Sigmoid colon (tissue), 3 donors: ENCODE measurements at regions not wholly inside any gene's neighbourhood (a gene's known extent, or its start where the extent isn't known, plus 50 kb on each side); places are given as distances from the start of the nearest gene placed in this dataset.

Experiments used
- POLR2A ChIP-seq, 2 donors: fragments of 450-650 bp; IDR thresholded peaks; one replicate each; pipeline ENCODE4 v1.6.1; 2016; ENCODE audit warnings: antibody characterized with exemption in 2 of 2, mild to moderate bottlenecking in 2 of 2, moderate library complexity in 2 of 2
- TF ChIP-seq, protein P1 (sequence below), 4 experiments: fragments of 450-650 bp in 3 of 4; fragments of 200-600 bp in 1 of 4; IDR thresholded peaks; one replicate each; pipeline ENCODE4 v1.5.1; 2016 to 2019; ENCODE audit warnings: antibody characterized with exemption in 4 of 4, mild to moderate bottlenecking in 3 of 4, moderate library complexity in 2 of 4

DNA sequence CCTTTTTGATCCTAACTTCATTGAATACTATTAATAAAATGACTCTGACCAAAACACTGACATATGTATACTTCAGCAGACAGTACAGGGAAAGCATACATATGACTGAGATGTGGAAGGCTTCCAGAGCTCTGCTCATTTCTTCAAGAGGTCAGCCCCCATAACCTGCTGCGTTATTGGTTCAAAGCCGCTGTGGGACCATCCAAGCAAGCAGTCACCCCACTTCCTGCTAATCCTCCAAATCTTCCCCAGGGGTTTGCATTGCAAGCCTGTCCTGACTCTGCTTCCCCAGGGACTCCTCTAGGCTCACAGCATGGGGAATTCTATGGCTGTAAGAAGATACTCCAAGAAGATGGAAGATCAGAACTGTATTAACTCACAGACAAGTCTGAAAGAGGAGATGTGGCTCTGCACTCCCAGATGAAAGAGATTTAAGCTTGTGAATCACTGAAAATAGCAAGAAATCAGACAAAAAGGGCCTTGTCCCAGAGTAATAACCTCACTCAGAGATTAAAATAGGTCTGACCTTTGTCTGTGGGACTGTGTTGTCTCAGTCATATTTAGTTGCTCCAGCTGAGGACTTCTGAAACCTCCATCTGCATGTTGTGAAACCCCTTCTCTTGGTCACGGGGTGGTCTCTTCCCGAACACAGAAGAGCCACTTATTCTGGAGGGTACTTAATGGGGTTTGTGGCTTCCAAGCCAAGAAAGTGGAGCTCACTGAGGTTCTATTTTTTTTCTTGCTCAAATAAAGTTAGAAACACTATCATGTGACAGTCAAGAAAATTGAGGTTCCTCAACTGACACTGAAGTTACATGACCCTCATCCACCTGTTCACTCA, 101.5 kb upstream of the MARCKS start:
- TF ChIP-seq POLR2A (IDR thresholded peaks at IDR 0.05): no peak
- TF ChIP-seq, protein P1, sequence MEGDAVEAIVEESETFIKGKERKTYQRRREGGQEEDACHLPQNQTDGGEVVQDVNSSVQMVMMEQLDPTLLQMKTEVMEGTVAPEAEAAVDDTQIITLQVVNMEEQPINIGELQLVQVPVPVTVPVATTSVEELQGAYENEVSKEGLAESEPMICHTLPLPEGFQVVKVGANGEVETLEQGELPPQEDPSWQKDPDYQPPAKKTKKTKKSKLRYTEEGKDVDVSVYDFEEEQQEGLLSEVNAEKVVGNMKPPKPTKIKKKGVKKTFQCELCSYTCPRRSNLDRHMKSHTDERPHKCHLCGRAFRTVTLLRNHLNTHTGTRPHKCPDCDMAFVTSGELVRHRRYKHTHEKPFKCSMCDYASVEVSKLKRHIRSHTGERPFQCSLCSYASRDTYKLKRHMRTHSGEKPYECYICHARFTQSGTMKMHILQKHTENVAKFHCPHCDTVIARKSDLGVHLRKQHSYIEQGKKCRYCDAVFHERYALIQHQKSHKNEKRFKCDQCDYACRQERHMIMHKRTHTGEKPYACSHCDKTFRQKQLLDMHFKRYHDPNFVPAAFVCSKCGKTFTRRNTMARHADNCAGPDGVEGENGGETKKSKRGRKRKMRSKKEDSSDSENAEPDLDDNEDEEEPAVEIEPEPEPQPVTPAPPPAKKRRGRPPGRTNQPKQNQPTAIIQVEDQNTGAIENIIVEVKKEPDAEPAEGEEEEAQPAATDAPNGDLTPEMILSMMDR (IDR thresholded peaks at IDR 0.05): no peak
